Left lobe of liver (tissue), 2 donors: ENCODE measurements at regions not wholly inside any gene's neighbourhood (a gene's known extent, or its start where the extent isn't known, plus 50 kb on each side); places are given as distances from the start of the nearest gene placed in this dataset.
"Not testable (repeated sequence)": the region's sequence is repeated elsewhere in the genome, so short reads cannot be mapped to it uniquely, and the experiment has no call there.

Experiments
- ATAC-seq: fragments of 200-7000 bp; cut with Tn5 transposase; one replicate; pipeline ENCODE4 v1.9.1; 2020; ENCODE audit warnings: mild to moderate bottlenecking, moderate library complexity
- DNase-seq: peaks from one replicate; pipeline ENCODE4 v3.0.0-alpha.2; 2020; ENCODE audit warnings: low spot score
- donor health status: DM: no; HTN: no; CAD: no; lungs with moderate emphysema.
- donor health status: DM: no; HTN: yes; CAD: no.

GRCh38 chr2:145383961-145384360 lies 864.0 kb upstream of the ZEB2 start:
- DNase-seq: no peak
- no peak for ATAC-seq

- ATAC-seq (no peak), DNase-seq (no peak)
Measured at GRCh38 chr2:145380436-145381017, 860.6 kb upstream of the ZEB2 start.

- no peak for ATAC-seq
- no peak for DNase-seq
Measured at GRCh38 chr2:145379934-145380333, 860.0 kb upstream of the ZEB2 start.

- no peak for ATAC-seq
Measured at GRCh38 chr2:145374165-145374564, 854.2 kb upstream of the ZEB2 start.

GRCh38 chr2:145367334-145367733 lies 847.4 kb upstream of the ZEB2 start:
- ATAC-seq, DNase-seq: not testable (repeated sequence)

More at GRCh38 chr2:145374165-145374564, 854.2 kb upstream of the ZEB2 start:
- no peak for DNase-seq

- DNase-seq (no peak), ATAC-seq (no peak)
Measured at GRCh38 chr2:145366341-145366740, 846.4 kb upstream of the ZEB2 start.

GRCh38 chr2:145360129-145360790 lies 840.3 kb upstream of the ZEB2 start:
- ATAC-seq (no peak), DNase-seq (no peak)

GRCh38 chr2:145359561-145359960 lies 839.6 kb upstream of the ZEB2 start:
- DNase-seq (no peak), ATAC-seq (no peak)

GRCh38 chr2:145356056-145356455 lies 836.1 kb upstream of the ZEB2 start:
- ATAC-seq: no peak
- no peak for DNase-seq

GRCh38 chr2:145352484-145352883 lies 832.6 kb upstream of the ZEB2 start:
- ATAC-seq: no peak
- DNase-seq: no peak

- DNase-seq (no peak), ATAC-seq (no peak)
Measured at GRCh38 chr2:145351864-145352425, 832.0 kb upstream of the ZEB2 start.

- DNase-seq (no peak), ATAC-seq (no peak)
Measured at GRCh38 chr2:145350011-145350410, 830.1 kb upstream of the ZEB2 start.

- DNase-seq: no peak
- no peak for ATAC-seq
Measured at GRCh38 chr2:145344076-145344724, 824.3 kb upstream of the ZEB2 start.

- ATAC-seq: no peak
- DNase-seq: no peak
Measured at GRCh38 chr2:145343287-145343686, 823.4 kb upstream of the ZEB2 start.

GRCh38 chr2:145341536-145341935 lies 821.6 kb upstream of the ZEB2 start:
- ATAC-seq: no peak
- no peak for DNase-seq

- DNase-seq (no peak), ATAC-seq (no peak)
Measured at GRCh38 chr2:145339646-145340045, 819.7 kb upstream of the ZEB2 start.

- no peak for ATAC-seq
Measured at GRCh38 chr2:145332210-145332898, 812.4 kb upstream of the ZEB2 start.

GRCh38 chr2:145329971-145330370 lies 810.1 kb upstream of the ZEB2 start:
- no peak for ATAC-seq
- no peak for DNase-seq

More at GRCh38 chr2:145332210-145332898, 812.4 kb upstream of the ZEB2 start:
- no peak for DNase-seq

- DNase-seq (no peak), ATAC-seq (no peak)
Measured at GRCh38 chr2:145325485-145325884, 805.6 kb upstream of the ZEB2 start.

GRCh38 chr2:145324748-145325147 lies 804.8 kb upstream of the ZEB2 start:
- DNase-seq (no peak), ATAC-seq (no peak)

- ATAC-seq: no peak
Measured at GRCh38 chr2:145323512-145323911, 803.6 kb upstream of the ZEB2 start.

More at GRCh38 chr2:145323512-145323911, 803.6 kb upstream of the ZEB2 start:
- no peak for DNase-seq
